ENCODE measurements at regions not wholly inside any gene's neighbourhood (a gene's known extent, or its start where the extent isn't known, plus 50 kb on each side); places are given as distances from the start of the nearest gene placed in this dataset.

DNA sequence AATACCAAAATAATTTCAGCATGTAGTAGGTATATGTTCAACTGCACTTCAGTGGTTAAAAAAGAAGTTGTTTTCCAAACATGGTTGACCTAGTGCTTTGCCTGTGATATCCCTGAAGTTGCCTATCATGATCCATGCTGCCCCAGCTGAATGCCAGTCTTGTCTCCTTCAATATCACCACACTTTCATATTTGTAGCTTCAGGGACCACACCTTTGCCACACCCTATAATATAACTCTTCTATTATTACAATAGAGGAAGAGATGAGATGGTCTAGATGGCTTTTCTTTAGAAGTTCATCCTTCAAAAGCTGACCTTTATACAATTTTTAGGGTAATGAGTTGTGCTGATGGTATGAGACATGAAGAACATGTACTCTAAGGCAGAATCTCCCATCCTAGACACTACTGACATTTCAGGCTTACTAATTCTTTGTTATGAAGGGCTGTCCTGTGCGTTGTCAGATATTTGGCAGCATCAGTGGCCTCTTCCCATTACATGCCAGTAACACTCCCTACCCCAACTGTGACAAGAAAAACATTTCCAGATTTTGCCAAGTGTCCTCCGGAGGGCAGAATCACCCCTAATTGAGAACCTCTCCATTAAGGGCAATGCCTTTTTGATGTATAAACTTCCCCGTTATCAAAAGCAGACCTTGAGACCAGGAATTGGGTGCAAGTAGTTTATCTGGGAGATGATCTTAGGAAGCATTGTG lies 76.2 kb upstream of the PLCL2 start:
- no peak for DNase-seq
- POLR2A ChIA-PET, result interaction anchor here (0.6 kb wide), 1 partner anchor 76 kb away, joined by 4 read pairs; the partner anchor contains the start of gene PLCL2
- H3K4me3 ChIP-seq (ENCODE audit: low read length), result no peak overlapping the region
- Mint-ChIP-seq H3K36me3 (no peaks in the 10 kb centered on the region), H3K27ac (no peak overlapping the region), H3K4me3 (no peak overlapping the region), H3K4me1 (peaks cover 22 to 26% (median 26%) of the 10 kb centered on the region in 3 donors), H3K9me3 (no peaks in the 10 kb centered on the region), H3K27me3 (peaks cover 3 to 4% of the 10 kb centered on the region in 2 donors)
- no peak overlapping the region for H3K27ac ChIP-seq (ENCODE audit: low read depth, low read length)
- no peaks in the 10 kb centered on the region for H3K36me3 ChIP-seq (ENCODE audit: insufficient read depth, low read length)
- CTCF ChIA-PET, result interaction anchor here (1.6 kb wide), 1 partner anchor 429 kb away, joined by 3 read pairs; no protein-coding TSS in a partner anchor
- no peaks in the 10 kb centered on the region for H3K27me3 ChIP-seq (ENCODE audit: insufficient read depth, low read length, poor library complexity, severe bottlenecking)
- no peaks in the 10 kb centered on the region for H3K9me3 ChIP-seq (ENCODE audit: low read length)
- H3K4me1 ChIP-seq (ENCODE audit: insufficient read depth, low read length), result peaks cover 17% of the 10 kb centered on the region

DNA sequence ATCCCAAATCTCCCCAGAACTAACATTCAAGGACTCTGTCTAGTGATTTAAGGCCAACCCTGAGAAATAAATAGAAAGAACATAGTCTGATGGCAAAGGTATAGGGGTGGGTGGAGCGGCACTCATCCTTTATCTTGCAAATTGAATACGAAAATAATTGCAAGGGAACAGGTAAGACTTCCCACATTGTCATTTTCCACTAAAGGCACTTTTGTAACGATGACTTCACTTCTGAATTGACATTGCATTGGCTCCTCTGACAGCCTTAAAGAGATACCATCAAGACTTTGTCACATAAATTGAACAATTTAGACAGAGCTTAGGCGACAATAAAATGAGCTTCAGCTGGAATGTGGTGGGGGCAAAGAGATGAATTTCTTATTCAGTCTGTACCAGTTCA lies 75.3 kb upstream of the PLCL2 start:
- peaks cover 3 to 4% of the 10 kb centered on the region in 2 donors for H3K27me3 Mint-ChIP-seq
- Histone ChIP-seq H3K4me3 (ENCODE audit: low read length) (no peak overlapping the region), H3K27me3 (ENCODE audit: insufficient read depth, low read length, poor library complexity, severe bottlenecking) (no peaks in the 10 kb centered on the region), H3K27ac (ENCODE audit: low read depth, low read length) (no peak overlapping the region), H3K4me1 (ENCODE audit: insufficient read depth, low read length) (peaks cover 17% of the 10 kb centered on the region), H3K9me3 (ENCODE audit: low read length) (no peaks in the 10 kb centered on the region), H3K36me3 (ENCODE audit: insufficient read depth, low read length) (no peaks in the 10 kb centered on the region)
- H3K9me3 Mint-ChIP-seq, result no peaks in the 10 kb centered on the region
- CTCF ChIA-PET, result no interaction called here
- H3K4me3 Mint-ChIP-seq, result no peak overlapping the region
- H3K4me1 Mint-ChIP-seq, result peaks cover 22 to 26% (median 26%) of the 10 kb centered on the region in 3 donors
- no peak overlapping the region for H3K27ac Mint-ChIP-seq
- POLR2A ChIA-PET, result no interaction called here
- H3K36me3 Mint-ChIP-seq, result peaks cover 0 to 1% (median 0%) of the 10 kb centered on the region in 3 donors
- DNase-seq, result no peak

DNA sequence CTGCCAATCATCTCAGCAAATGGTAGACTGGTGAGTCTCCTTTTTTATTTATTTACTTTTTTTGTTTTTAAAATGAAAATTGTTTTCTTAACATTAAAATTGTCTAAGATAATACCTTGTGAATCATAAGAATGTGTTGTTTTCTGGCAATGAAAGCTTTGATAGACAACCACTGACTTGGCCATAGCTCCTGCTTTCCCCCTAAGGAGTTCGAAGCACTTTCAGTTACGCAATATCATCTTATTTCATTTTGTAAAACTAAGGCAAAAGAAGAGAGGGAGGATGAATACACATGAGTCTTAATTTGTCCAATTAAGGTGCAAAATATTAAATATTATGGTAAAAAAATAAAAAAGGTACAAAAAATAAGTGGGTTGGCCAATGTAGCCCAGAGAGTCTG lies 74.8 kb upstream of the PLCL2 start:
- POLR2A ChIA-PET, result no interaction called here

DNA sequence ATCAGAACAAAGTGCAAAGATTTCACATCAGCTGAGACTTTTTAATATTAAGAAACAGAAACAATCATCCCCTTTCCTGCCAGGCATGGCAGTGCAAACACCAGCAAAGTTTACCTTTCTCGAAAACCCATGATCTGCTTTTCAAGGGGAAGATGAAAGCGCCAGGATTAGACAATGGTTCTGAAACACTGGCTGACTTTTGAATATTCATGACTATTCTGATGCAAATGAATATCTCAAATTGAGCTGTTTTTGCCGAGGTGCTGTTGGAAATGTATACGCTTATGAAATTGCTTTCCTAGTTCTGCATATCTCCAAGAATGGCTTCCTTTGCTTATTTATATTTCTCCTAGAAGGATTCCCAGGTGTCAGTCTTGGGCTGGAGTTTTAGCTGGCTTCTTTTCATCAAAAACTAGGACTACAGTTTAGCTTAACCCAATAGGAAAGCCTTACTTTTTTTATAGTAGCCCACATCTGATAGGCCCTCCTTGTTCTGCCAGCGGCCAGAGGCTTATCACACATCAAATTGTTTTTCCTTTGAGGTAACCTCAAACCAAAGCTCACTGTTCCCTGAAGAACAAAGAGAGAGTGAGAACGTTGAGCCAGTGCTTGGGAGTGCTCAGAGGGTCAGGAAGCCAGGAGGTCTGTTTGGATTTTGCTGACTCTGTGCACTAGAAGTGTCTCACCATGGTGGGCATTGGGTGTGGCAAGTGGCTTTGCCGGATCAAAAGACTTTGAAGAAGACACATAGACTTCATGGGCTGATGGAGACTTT lies 74.0 kb upstream of the PLCL2 start:
- Histone ChIP-seq H3K9me3 (ENCODE audit: low read length) (no peaks in the 10 kb centered on the region), H3K4me1 (ENCODE audit: insufficient read depth, low read length) (peaks cover 17% of the 10 kb centered on the region), H3K36me3 (ENCODE audit: insufficient read depth, low read length) (no peaks in the 10 kb centered on the region), H3K4me3 (ENCODE audit: low read length) (no peak overlapping the region), H3K27ac (ENCODE audit: low read depth, low read length) (no peak overlapping the region), H3K27me3 (ENCODE audit: insufficient read depth, low read length, poor library complexity, severe bottlenecking) (no peaks in the 10 kb centered on the region)
- DNase-seq, result no peak
- Mint-ChIP-seq H3K36me3 (peaks cover 0 to 2% (median 0%) of the 10 kb centered on the region in 3 donors), H3K9me3 (no peaks in the 10 kb centered on the region), H3K4me1 (peaks cover 22 to 26% (median 26%) of the 10 kb centered on the region in 3 donors), H3K27ac (peak overlapping the region in 1 of 8 donors; percentile 47), H3K4me3 (peak overlapping the region in 1 of 7 donors; percentile 22), H3K27me3 (peaks cover 2 to 4% of the 10 kb centered on the region in 2 donors)
- CTCF ChIA-PET, result no interaction called here
- POLR2A ChIA-PET, result no interaction called here

More for the DNA sequence above, 74.8 kb upstream of the PLCL2 start:
- Histone ChIP-seq H3K9me3 (ENCODE audit: low read length) (no peaks in the 10 kb centered on the region), H3K4me1 (ENCODE audit: insufficient read depth, low read length) (peaks cover 17% of the 10 kb centered on the region), H3K27me3 (ENCODE audit: insufficient read depth, low read length, poor library complexity, severe bottlenecking) (no peaks in the 10 kb centered on the region), H3K36me3 (ENCODE audit: insufficient read depth, low read length) (no peaks in the 10 kb centered on the region), H3K4me3 (ENCODE audit: low read length) (no peak overlapping the region), H3K27ac (ENCODE audit: low read depth, low read length) (no peak overlapping the region)
- Mint-ChIP-seq H3K36me3 (peaks cover 0 to 2% (median 0%) of the 10 kb centered on the region in 3 donors), H3K4me1 (peaks cover 22 to 26% (median 26%) of the 10 kb centered on the region in 3 donors), H3K27ac (no peak overlapping the region), H3K27me3 (peaks cover 2 to 4% of the 10 kb centered on the region in 2 donors), H3K9me3 (no peaks in the 10 kb centered on the region), H3K4me3 (no peak overlapping the region)
- DNase-seq, result no peak
- CTCF ChIA-PET, result no interaction called here

DNA sequence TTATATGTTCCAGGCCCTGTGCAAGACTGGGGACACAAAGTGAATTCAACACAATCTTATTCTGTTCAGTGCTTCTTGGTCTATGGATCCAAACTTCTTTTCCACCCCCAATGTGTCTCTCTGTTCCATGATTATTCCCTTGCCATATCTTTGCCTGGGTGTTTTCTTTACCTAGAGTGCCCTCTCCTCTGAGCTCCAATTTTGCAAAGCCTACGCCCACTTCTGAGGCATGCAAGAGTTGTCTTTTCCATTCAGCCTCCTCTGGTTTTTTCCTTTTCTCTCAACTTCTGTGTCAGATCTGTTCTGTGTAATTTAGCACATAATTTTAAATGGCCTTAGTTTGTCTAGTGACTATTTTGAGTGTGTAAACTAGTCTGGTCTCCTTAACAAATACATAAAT lies 72.8 kb upstream of the PLCL2 start:
- Mint-ChIP-seq H3K4me1 (peaks cover 22 to 26% (median 26%) of the 10 kb centered on the region in 3 donors), H3K36me3 (peaks cover 0 to 2% (median 0%) of the 10 kb centered on the region in 3 donors), H3K27me3 (peaks cover 2 to 7% of the 10 kb centered on the region in 2 donors), H3K4me3 (no peak overlapping the region), H3K9me3 (no peaks in the 10 kb centered on the region), H3K27ac (no peak overlapping the region)
- H3K27me3 ChIP-seq (ENCODE audit: insufficient read depth, low read length, poor library complexity, severe bottlenecking), result no peaks in the 10 kb centered on the region
- H3K27ac ChIP-seq (ENCODE audit: low read depth, low read length), result no peak overlapping the region
- POLR2A ChIA-PET, result no interaction called here
- H3K9me3 ChIP-seq (ENCODE audit: low read length), result no peaks in the 10 kb centered on the region
- CTCF ChIA-PET, result interaction anchor here (2.1 kb wide), 1 partner anchor 421 kb away, joined by 5 read pairs; no protein-coding TSS in a partner anchor
- H3K36me3 ChIP-seq (ENCODE audit: insufficient read depth, low read length), result no peaks in the 10 kb centered on the region
- no peak overlapping the region for H3K4me3 ChIP-seq (ENCODE audit: low read length)
- H3K4me1 ChIP-seq (ENCODE audit: insufficient read depth, low read length), result peaks cover 17% of the 10 kb centered on the region
- no peak for DNase-seq

DNA sequence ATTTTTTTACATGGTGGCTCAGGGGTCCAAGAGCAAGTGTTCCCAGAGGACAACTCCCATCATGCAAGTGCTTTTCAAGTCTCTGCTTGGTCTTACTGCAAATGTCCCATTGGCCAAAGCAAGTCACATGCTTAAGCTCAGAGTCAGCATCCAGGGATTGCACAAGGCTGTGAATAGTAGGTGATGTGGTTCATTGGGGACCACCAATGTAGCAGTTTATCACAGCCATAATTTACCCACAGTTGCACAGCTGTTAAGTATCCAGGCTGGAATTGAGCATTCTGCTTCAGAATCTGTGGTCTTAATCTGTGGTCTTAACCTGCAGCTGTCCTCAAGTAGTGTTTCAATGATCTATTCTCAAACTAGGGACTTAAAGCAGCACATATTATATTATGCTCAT lies 71.4 kb upstream of the PLCL2 start:
- peaks cover 24 to 26% (median 26%) of the 10 kb centered on the region in 3 donors for H3K4me1 Mint-ChIP-seq
- Histone ChIP-seq H3K27me3 (ENCODE audit: insufficient read depth, low read length, poor library complexity, severe bottlenecking) (no peaks in the 10 kb centered on the region), H3K27ac (ENCODE audit: low read depth, low read length) (no peak overlapping the region), H3K36me3 (ENCODE audit: insufficient read depth, low read length) (no peaks in the 10 kb centered on the region), H3K9me3 (ENCODE audit: low read length) (no peaks in the 10 kb centered on the region), H3K4me1 (ENCODE audit: insufficient read depth, low read length) (peaks cover 17% of the 10 kb centered on the region), H3K4me3 (ENCODE audit: low read length) (no peak overlapping the region)
- no peak for DNase-seq
- no peaks in the 10 kb centered on the region for H3K9me3 Mint-ChIP-seq
- peaks cover 0 to 2% (median 0%) of the 10 kb centered on the region in 3 donors for H3K36me3 Mint-ChIP-seq
- no peak overlapping the region for H3K4me3 Mint-ChIP-seq
- CTCF ChIA-PET, result interaction anchor here (2.1 kb wide), 1 partner anchor 420 kb away, joined by 5 read pairs; no protein-coding TSS in a partner anchor
- POLR2A ChIA-PET, result no interaction called here
- peaks cover 2 to 3% of the 10 kb centered on the region in 2 donors for H3K27me3 Mint-ChIP-seq
- no peak overlapping the region for H3K27ac Mint-ChIP-seq

- CTCF ChIA-PET, result no interaction called here
- peaks cover 0 to 4% (median 0%) of the 10 kb centered on the region in 5 donors for H3K9me3 Mint-ChIP-seq
Measured at GRCh38 chr3:16816048-16816780, 68.5 kb upstream of the PLCL2 start.

More at GRCh38 chr3:16816048-16816780, 68.5 kb upstream of the PLCL2 start:
- H3K4me1 ChIP-seq (ENCODE audit: insufficient read depth, low read length), result peaks cover 8% of the 10 kb centered on the region
- H3K27ac Mint-ChIP-seq, result no peak overlapping the region
- peaks cover 0 to 2% (median 0%) of the 10 kb centered on the region in 3 donors for H3K36me3 Mint-ChIP-seq
- H3K9me3 ChIP-seq (ENCODE audit: low read length), result no peaks in the 10 kb centered on the region
- peaks cover 0 to 3% of the 10 kb centered on the region in 2 donors for H3K27me3 Mint-ChIP-seq
- DNase-seq, result no peak
- peaks cover 13% of the 10 kb centered on the region in 3 donors for H3K4me1 Mint-ChIP-seq
- no peak overlapping the region for H3K4me3 ChIP-seq (ENCODE audit: low read length)
- POLR2A ChIA-PET, result no interaction called here
- no peaks in the 10 kb centered on the region for H3K36me3 ChIP-seq (ENCODE audit: insufficient read depth, low read length)
- H3K27me3 ChIP-seq (ENCODE audit: insufficient read depth, low read length, poor library complexity, severe bottlenecking), result no peaks in the 10 kb centered on the region
- H3K27ac ChIP-seq (ENCODE audit: low read depth, low read length), result no peak overlapping the region
- no peak overlapping the region for H3K4me3 Mint-ChIP-seq

Data from CD8-positive, alpha-beta memory T cell (primary cell).